CD4-positive, alpha-beta T cell treated with Interleukin-6 at 100 ng/mL for 8 hours (primary cell): ENCODE measurements at regions not wholly inside any gene's neighbourhood (a gene's known extent, or its start where the extent isn't known, plus 50 kb on each side); places are given as distances from the start of the nearest gene placed in this dataset.
"Not testable (repeated sequence)": the region's sequence is repeated elsewhere in the genome, so short reads cannot be mapped to it uniquely, and the experiment has no call there.

Experiments used
- DNase-seq: peaks from one replicate; pipeline ENCODE4 v3.0.0-alpha.2; 2020; ENCODE audit warnings: mixed read lengths, low spot score

DNA sequence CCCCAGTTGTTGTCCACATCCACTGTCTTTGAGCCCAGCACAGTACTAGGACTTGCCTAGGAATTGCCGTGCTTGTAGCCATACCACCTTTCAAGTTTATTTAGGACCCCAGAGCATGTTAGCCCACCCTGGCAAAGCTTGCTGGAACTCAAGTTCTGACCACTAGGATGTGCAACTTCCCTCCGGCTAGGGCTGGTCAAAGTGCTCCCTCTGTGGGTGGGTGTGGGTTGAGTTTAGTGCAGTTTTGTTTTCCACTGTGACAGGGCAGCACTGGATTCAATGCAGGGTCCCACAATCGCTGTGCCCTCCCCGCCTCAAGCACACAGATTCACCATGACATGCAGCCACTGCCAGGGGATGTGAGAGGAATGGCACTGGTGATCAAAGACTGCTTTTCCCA, 96.0 kb downstream of the RASGEF1B start:
- no peak for DNase-seq

DNA sequence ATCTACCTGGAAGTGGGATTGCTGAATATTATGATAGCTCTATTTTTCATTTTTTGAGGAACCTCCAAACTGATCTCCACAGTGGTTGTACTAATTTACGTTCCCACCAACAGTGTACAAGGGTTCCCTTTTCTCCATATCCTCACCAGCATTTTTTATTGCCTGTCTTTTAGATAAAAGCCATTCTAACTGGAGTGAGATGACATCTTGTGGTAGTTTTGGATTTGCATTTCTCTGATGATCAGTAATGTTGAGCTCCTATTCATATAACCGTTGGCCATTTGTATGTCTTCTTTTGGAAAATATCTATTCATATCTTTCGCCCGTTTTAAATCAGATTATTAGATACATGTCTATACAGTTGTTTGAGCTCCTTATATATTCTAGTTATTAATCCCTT, 101.8 kb downstream of the RASGEF1B start:
- DNase-seq = no peak

DNA sequence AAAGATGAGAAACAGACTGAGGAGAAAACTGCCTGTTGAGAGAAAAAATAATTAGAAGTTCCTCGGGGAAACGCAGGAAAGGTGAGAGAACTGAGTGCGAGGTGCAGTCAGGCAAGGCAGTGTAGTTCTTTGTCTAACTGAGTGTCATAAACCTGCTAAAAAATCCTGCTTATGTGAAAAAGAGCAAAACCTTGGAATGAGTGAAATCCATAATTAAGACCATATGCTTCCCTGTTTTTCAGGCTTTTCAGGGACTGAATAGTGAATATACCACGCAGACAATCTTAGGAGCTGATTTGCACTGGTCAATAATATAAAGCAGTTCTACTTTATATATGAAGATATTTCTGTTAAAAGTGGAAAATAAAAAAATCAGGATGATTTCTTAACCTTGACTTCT, 104.9 kb downstream of the RASGEF1B start:
- DNase-seq = no peak

DNA sequence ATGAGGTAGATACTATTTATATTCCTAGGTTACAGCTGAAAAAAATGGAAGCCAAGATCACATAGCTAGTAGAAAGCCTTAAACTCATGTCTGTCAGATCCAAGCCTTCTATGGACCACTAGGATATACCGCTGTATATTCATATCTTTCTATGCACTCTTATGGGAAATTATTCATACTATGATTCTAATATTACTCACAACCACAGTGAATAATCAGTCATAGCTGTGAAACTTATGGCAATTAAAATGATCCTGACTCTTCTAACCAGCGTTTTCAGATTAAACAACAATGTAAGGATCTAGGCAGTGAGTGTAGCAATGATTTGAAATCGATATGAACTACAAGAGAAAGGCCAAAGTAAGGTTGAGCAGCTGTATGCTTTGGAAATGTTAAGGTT, 111.0 kb downstream of the RASGEF1B start:
- DNase-seq = no peak

DNA sequence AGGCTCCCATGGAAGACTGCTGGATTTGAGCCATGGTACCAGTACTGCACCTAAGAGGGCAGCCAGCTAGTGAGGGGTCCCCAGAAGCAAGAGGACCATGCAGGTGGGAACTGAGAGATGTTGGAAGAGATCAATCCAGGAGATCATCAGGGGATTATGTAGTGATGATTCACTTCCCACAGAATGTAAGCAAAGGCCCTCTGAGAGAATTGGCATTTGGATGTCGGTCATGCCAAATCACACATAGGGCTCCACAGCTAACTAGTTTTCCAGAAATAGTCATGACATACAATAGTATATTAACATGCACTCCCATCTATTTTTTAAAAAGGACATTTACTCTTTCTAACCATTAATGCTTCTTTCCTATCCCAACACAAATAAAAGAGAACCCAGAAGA, 112.5 kb downstream of the RASGEF1B start:
- DNase-seq = no peak

DNA sequence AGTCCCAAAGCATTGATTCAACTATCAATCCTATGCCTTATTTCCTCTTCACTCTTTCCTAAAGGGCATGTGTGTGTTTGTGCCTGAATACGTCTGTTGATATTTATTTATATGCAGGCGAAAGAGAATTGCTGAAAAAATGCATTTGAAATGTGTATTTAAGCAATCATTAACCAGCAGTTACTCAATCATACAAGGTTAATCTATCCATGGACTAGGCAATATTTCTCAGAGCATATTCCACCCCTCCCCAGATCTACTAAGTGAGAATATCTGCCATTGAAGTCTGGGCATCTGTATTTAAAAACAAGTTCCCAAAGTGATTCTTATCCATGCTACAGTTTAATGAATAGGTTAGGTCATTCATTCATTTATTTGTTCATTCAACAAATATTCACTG, 113.6 kb downstream of the RASGEF1B start:
- DNase-seq = no peak

GRCh38 chr4:81356621-81357020, 115.1 kb downstream of the RASGEF1B start:
- DNase-seq = no peak

GRCh38 chr4:81355136-81355535, 116.6 kb downstream of the RASGEF1B start:
- DNase-seq = no peak

DNA sequence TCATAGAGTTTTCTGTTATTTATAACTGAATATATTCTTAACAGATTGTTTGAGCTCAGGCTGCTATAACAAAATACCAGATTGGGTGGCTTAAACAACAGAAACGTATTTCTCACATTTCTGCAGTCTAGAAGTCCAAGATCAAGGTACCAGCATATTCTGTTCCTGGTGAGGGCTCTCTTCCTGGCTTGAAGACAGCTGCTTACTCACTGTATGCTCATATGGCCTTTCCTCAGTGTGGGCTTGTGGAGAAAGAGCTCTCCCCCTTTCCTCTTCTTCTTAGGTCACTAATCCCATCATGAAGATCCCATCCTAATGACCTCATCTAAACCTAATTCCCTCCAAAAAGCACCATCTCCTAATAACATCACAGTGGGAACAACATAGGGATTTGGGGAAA, 117.8 kb downstream of the RASGEF1B start:
- no peak for DNase-seq

- DNase-seq = no peak
Measured at GRCh38 chr4:81352446-81352835, 119.3 kb downstream of the RASGEF1B start.

DNA sequence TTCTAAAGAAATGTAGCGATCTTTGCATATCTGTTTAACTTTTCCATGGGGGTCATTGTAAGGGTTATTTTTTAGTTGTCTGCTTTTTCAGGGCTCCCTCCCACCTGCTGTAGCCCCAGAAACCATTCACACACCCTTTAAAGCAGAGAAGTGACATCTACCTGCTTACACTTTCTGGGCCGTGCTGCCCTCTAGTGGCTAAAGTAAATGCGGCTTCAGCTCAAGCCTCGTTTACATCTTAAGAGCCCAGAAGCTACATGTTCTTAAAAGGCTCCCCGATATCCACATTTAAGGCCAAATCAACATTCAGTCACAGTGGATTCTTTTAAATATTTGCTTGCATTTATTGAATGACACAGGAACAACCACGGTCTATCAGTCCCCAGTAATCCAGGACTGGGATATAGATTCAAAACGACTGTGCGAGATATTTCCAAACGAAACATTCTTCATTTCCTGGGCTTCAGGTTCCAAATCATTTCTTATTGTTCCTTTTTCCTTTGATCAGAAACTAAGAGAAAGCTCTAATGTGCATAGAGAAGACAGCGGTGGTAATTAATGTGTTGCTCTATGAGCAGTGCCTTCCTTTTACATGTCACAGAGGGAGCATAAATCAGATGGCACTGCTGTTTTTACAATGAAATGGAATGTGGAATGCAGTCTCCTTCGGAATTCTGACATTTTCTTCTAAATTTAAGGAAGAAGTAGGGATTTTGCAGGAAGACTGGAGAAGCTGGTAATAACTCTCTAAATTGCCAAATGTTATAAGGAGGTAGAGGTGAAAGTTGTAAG, 119.9 kb downstream of the RASGEF1B start:
- peak; percentile 42 for DNase-seq

GRCh38 chr4:81350040-81350439, 121.7 kb downstream of the RASGEF1B start:
- no peak for DNase-seq

DNA sequence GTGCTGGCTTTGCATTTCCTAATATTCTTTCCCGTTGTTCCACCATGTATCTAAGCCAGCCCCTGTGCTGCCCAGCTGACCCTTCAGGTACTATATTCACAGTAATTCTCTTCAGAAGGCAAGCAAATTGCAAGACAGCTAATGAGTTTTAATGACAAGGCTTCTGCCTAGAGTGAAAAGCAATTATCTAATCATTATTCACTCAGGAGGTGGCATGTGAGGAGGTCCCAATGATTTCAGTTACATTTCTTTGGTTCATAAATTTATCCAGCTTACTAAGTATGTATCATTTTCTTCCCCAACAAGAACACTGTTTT, 123.0 kb downstream of the RASGEF1B start:
- DNase-seq = no peak

GRCh38 chr4:81348086-81348777, 123.5 kb downstream of the RASGEF1B start:
- DNase-seq = no peak

DNA sequence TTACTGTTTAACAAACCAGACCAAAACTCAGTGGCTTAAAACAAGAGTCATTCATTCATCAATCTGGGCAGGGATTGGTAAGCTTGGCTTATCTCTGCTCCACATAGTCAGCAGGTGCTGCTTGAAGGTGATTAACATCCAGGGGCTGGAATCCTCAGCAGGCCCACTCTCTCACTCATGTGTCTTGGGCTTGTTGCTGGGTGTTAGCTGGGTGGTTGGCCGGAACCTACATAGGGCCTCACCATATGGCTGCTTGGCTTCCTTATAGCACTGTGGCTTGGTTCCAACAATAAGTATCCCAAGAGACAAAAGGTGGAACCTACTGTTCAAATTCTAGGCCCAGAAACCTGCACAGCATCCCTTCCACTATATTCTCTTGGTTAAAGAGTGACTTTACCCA, 125.0 kb downstream of the RASGEF1B start:
- no peak for DNase-seq

DNA sequence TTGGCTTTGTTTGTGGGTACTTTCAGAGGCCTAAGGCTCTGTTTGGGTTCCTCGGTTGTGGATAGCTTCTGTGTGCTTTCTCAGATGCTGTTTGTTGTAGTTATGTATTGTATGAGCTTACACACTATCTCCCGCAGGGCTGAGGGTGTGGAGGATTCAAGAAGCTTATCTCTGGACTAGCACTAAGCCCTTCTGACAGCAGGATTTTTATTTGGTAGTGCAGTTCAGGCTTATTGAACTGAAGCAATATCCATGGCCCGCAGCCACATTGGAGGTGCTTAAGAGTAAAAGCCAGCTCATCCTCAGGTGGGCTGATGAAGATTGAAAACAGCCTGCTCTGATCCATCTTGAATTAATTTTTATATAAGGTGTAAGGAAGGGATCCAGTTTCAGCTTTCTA, 128.2 kb downstream of the RASGEF1B start:
- DNase-seq = no peak

- DNase-seq = no peak
Measured at GRCh38 chr4:81343046-81343445, 128.0 kb upstream of the PRKG2 start.

DNA sequence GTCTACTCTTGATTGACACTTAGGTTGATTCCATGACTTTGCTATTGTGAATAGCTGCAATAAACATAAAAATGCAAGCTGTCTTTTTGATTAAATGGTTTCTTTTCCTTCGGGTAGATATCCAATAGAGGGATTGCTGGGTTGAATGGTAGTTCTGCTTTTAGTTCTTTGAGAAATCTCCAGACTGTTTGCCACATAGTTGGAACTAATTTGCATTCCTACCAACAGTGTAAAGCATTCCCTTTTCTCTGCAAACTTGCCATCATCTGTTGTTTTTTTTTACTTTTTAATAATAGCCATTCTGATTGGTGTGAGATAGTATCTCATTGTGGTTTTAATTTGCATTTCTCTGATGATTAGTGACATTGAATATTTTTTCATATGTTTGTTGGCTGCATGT, 122.2 kb upstream of the PRKG2 start:
- no peak for DNase-seq

DNA sequence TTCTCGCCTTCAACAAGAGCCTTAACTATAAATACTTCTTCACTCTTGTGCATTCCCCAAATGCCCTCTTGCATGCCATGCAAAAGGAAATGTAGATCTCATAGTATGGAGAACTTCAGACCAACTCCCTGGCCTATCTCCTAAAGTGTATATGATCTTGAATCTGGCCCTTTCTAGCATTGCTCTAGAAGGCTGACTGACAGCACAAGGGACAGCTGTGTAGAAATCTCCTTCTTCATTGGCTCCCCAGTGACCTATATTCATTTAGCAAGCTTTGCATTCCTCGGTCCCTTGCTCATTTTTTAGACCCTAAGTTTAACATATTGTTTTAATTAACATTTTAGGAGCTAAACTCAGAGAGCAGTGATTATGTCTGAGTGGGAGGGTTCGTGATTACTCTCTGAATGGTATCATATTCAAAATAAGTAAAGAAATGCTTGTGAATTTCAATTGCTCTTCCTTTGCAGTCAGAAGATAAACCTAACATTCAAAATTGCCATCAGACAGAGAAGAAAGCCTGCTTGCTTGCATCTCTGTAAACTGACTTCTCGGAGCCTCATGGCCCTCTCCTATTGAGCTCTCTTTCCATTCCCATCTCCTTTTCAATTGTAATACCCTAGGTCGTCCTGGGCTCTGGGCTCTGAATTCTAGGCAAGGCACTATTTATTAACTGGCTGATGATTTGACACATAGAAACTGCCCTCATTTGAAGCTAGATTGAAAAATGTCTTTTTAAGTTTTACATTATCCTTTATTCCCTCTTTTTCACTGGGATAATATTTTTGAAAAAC, 120.3 kb upstream of the PRKG2 start:
- DNase-seq = no peak

DNA sequence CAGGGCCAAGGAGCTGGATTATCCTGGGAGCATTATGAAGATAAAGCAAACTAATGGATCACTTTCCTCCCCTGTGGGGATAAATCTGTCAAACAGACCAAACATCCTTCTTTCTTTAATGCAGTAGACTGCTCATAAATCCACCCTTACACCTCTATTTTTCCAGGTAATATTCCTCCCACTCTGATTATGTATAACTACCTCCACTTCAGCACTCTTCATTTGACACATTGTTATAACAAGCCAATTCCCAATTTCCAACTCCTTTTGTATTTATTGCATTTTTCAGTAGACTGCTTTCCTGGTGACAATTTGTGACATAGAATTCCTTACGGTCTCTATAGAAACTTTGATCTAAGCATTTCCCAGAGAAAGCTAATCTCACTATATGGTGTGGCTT, 115.0 kb upstream of the PRKG2 start:
- no peak for DNase-seq

DNA sequence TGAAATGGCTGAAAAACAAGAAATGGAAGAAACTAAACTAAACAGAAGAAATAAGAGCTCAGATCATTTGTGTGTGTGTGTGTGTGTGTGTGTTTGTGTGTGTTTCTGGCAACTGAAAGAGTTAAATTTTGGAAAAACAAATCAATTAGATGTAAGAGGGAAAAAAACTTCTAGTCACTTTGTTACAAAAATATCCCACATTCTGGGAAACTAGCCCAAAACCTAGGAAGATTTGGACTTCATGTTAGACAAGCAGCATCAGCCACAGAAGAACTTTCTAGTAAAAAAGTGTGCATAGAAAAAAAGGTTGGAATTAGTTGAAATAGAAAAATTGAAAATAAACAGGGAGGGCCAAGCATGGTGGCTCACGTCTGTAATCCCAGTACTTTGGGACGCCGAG, 111.6 kb upstream of the PRKG2 start:
- no peak for DNase-seq

GRCh38 chr4:81324594-81324993, 109.6 kb upstream of the PRKG2 start:
- not testable (repeated sequence) for DNase-seq

- no peak for DNase-seq
Measured at GRCh38 chr4:81319657-81320056, 104.6 kb upstream of the PRKG2 start.
